ENCODE measurements at regions not wholly inside any gene's neighbourhood (a gene's known extent, or its start where the extent isn't known, plus 50 kb on each side); places are given as distances from the start of the nearest gene placed in this dataset.

- TF ChIP-seq RAD21 (IDR thresholded peaks at IDR 0.05 in 1 of 2, conservative IDR thresholded peaks at IDR 0.05 in 1 of 2; ENCODE audit: low read depth in 2 of 2, low read length in 2 of 2) (no peak), ZNF274 (IDR thresholded peaks at IDR 0.05; ENCODE audit: borderline replicate concordance, extremely low read depth, low read length) (no peak), EGR1 (IDR thresholded peaks at IDR 0.05; ENCODE audit: borderline replicate concordance, low read depth, low read length) (no peak), EP300 (IDR thresholded peaks at IDR 0.05; ENCODE audit: borderline replicate concordance in 1 of 2, low read depth in 2 of 2, low read length in 2 of 2) (no peak)
These were observed 126.8 kb downstream of the BCL2L11 start for GRCh38 chr2:111247491-111247890.

Measured in H1 (cell line).